ENCODE measurements at regions not wholly inside any gene's neighbourhood (a gene's known extent, or its start where the extent isn't known, plus 50 kb on each side); places are given as distances from the start of the nearest gene placed in this dataset.

DNA sequence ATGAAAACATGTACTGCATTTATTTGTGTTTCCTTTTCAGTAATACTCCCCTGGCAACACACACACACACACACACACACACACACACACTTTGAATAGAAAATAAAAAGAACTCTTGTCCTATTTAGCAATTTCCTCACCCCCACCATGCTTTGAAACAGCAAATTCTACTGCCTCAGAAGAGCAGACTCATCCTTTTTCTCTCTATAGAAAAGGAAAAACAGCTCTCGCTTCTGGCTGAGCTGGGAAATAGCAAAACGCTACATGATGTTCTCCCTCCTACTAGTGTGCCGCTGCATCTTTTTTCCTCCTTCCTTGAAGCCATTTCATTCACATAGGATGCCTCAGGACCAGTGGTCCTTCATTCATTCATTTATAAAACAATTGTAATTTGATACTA, 453.6 kb downstream of the CSNK1G3 start:
- TF ChIP-seq SIRT6 (IDR thresholded peaks at IDR 0.05; ENCODE audit: low read length): no peak
- TF ChIP-seq POLR2AphosphoS5 (IDR thresholded peaks at IDR 0.05; ENCODE audit: low read depth, low read length): no peak
- no peak for TF ChIP-seq ZNF274 (IDR thresholded peaks at IDR 0.05; ENCODE audit: borderline replicate concordance, extremely low read depth, low read length)
- TF ChIP-seq RFX5 (IDR thresholded peaks at IDR 0.05; ENCODE audit: borderline replicate concordance, low read depth, low read length): no peak
- TF ChIP-seq, protein P1, sequence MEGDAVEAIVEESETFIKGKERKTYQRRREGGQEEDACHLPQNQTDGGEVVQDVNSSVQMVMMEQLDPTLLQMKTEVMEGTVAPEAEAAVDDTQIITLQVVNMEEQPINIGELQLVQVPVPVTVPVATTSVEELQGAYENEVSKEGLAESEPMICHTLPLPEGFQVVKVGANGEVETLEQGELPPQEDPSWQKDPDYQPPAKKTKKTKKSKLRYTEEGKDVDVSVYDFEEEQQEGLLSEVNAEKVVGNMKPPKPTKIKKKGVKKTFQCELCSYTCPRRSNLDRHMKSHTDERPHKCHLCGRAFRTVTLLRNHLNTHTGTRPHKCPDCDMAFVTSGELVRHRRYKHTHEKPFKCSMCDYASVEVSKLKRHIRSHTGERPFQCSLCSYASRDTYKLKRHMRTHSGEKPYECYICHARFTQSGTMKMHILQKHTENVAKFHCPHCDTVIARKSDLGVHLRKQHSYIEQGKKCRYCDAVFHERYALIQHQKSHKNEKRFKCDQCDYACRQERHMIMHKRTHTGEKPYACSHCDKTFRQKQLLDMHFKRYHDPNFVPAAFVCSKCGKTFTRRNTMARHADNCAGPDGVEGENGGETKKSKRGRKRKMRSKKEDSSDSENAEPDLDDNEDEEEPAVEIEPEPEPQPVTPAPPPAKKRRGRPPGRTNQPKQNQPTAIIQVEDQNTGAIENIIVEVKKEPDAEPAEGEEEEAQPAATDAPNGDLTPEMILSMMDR (IDR thresholded peaks at IDR 0.05; ENCODE audit: control extremely low read depth in 1 of 3, insufficient read depth in 1 of 3, low read depth in 1 of 3, low read length in 3 of 3): no peak
- TF ChIP-seq YY1 (IDR thresholded peaks at IDR 0.05; ENCODE audit: low read depth, low read length): no peak
- no peak for TF ChIP-seq POLR2A (IDR thresholded peaks at IDR 0.05; ENCODE audit: control extremely low read depth in 1 of 2, low read depth in 2 of 2, low read length in 2 of 2)
- no peak for TF ChIP-seq CBX5 (IDR thresholded peaks at IDR 0.05; ENCODE audit: low read depth, low read length)
- no peak for TF ChIP-seq EP300 (IDR thresholded peaks at IDR 0.05; ENCODE audit: borderline replicate concordance in 1 of 2, low read depth in 2 of 2, low read length in 2 of 2)
- no peak for TF ChIP-seq HDAC2 (IDR thresholded peaks at IDR 0.05; ENCODE audit: borderline replicate concordance in 1 of 2, low read depth in 2 of 2, low read length in 2 of 2)
- no peak for TF ChIP-seq SIN3A (conservative IDR thresholded peaks at IDR 0.05 in 1 of 2, IDR thresholded peaks at IDR 0.05 in 1 of 2; ENCODE audit: low read depth in 1 of 2, low read length in 2 of 2)
- no peak for TF ChIP-seq SP1 (IDR thresholded peaks at IDR 0.05; ENCODE audit: low read depth, low read length)
- TF ChIP-seq RNF2 (IDR thresholded peaks at IDR 0.05; ENCODE audit: borderline replicate concordance, low read depth, low read length, missing control alignments, poor library complexity, severe bottlenecking): no peak
- TF ChIP-seq RBBP5 (IDR thresholded peaks at IDR 0.05; ENCODE audit: borderline replicate concordance, low read depth, low read length): no peak

Data from H1 (cell line).